Hematopoietic multipotent progenitor cell treated with erythropoietin and hydrocortisone succinate and interleukin-3 and kit ligand, for 15 days (in vitro differentiated cells): ENCODE measurements at regions not wholly inside any gene's neighbourhood (a gene's known extent, or its start where the extent isn't known, plus 50 kb on each side); places are given as distances from the start of the nearest gene placed in this dataset.

ENCODE experiments used
- DNase-seq: peaks from one replicate; pipeline ENCODE4 v3.0.0-alpha.2; 2015; ENCODE audit warnings: low spot score

DNA sequence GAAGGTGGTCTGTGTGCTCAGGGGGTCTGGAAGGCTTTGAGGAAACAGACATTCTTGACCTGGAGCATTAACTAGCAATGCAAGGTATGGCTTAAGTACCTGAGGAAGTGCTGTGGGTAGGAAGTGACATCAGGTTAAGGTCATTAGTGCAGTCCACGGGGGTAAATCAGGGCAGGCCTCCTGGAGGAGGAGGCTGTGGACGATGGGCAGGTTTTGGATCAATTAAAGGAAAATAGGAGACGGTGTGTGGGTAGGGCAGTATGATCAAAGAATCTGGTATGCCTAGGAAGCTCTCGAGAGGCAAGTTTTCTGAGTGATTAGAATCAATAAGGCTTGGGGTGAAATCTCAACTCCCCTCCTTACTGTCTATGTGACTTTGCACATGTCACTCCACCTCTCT lies 295.3 kb downstream of the AACS start:
- no peak for DNase-seq

DNA sequence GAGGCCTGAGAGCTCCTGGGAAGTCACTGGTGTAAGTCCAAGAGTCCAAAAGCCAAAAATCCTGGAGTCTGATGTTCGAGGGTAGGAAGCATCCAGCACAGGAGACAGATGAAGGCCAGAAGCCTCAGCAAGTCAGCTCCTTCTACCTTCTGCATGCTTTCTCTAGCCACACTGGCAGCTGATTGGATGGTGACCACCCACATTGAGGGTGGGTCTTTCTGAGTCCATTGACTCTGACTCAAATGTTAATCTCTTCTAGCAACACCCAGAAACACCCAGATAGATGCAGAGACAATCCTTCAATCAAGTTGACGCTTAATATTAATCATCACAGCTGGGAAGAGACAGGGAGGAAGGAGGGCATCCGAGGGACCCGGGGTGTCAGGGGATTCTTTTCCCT lies 305.8 kb downstream of the AACS start:
- DNase-seq = no peak

DNA sequence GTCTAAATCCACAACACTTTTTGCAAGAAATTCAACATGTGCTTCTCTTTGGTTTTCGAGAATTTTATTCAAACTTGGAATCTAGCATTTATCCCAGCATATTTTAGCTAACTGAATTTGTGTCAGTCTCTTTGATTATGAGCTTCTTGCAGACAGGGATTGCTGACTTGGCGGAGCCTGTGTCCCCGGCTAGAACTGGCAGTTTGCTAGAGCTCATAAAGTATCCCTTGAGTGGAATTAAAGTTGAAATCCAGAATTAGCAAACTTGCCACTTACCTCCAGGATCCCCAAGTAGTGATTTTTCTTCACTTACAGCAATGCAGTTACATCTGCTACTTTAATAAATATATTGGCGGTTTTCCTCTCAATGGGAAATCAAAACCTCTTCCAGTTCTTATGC lies 306.9 kb downstream of the AACS start:
- no peak for DNase-seq

DNA sequence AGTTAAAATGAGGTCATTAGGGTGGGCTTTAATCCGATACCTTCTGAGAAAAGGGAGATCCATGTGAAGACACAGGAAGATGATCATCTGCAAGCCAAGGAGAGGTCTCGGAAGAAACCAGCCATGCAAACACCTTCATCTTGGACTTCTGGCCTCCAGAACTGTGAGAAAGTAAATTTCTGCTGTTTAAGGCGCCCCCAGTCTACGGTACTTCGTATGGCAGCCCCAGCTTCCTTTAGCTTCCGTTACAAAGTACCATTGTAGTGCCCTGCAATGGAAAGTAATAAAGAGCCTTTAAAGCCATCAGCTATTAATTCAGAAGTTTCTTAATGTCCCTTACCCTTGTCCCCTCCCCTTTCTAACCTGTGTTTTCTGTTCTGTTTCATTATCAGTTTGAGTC lies 308.1 kb downstream of the AACS start:
- no peak for DNase-seq

DNA sequence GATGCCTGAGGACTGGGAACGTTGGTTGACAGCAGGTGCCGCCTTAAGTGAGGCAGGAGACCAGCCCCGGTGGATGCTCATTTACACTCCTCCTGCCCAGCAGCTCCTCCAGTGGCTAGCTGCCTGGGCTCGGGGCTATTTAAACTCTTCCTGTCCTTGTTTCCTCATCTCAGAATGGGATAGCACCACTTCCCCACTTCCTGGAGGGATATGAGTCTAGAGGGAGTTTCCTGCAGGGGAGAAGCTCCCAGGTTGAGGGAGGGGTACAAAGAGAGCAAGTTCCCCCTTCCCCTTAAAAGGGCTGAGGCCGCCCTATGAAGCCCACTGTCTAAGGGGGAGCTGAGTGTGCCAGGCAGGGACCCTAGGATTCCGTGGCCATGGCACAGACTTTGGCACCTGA lies 311.2 kb downstream of the AACS start:
- no peak for DNase-seq

DNA sequence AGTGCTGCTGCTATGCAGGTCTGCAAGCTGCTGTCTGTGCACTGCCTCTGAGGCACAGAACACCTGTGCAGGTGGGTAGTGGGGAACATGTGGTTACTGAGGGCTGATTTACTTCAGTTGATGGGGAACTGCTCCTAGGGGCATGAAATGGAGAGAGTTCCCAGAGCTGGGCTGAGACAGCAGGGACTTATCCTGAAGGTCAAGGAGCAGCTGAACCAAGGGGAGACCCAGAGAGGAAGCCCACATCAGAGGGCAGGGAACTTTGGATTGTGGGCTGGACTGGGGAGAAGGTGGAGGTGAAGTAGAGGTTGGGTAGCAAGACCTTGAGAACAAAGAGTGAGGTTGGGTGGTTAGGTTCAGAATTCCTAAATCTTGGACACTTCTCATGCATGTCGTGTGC lies 311.9 kb downstream of the AACS start:
- DNase-seq = no peak

DNA sequence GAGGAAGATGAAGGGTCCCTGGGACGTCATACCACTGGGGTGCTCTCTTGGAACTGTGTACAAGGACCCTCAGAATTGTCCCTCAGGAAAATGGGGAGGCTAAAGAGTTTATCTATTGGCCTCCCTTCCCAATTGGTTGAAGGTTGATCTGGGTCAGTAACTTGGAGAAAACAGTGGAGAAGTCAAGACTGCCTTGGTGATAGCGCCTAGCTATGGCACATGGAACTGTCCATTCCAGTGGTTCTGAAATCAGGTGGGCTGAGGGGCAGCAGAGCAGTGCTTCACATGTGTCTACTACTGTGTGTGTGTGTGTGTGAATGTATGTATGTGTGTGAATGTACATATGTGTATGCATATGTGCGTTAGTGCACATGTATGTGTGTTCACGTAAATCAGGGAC lies 316.1 kb downstream of the AACS start:
- DNase-seq = no peak

DNA sequence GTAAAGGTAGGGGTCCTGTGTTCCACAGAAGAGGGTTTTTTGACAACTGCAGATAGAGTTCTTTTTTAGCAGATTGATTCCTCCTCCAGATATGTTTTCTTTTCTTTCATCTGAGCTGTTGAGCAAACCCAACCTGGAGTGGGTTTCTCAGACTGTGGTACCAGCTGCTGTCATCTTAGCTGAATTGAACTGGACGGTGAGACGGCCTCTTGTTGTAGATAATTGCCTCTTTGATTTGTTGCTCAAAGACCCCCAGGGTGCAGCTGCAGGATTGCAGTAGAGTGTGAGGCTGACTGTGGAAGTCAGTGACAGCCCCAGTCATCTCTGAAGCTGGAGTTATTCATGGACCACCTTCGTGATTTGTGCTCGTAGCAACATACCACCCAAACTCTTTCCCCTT lies 317.7 kb downstream of the AACS start:
- no peak for DNase-seq

DNA sequence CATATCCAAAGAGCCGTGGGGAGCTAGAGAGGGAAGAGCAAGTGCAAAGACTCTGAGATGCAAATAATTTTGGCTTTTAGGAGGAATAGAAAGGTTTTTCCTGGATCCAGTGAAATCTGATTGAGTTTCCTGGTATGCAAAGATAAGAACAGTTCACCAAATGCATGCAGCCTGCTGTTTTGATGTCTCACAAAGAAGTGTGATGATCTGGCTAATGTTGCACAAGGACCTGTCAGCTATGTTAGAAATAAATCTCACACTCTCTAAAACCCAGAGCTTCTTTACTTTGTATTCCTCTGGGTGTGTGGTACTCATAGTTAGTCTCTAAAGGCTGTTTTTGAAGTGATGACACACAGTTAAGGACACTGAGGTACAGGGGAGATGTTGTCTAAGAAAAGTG lies 321.4 kb downstream of the AACS start:
- DNase-seq = no peak

DNA sequence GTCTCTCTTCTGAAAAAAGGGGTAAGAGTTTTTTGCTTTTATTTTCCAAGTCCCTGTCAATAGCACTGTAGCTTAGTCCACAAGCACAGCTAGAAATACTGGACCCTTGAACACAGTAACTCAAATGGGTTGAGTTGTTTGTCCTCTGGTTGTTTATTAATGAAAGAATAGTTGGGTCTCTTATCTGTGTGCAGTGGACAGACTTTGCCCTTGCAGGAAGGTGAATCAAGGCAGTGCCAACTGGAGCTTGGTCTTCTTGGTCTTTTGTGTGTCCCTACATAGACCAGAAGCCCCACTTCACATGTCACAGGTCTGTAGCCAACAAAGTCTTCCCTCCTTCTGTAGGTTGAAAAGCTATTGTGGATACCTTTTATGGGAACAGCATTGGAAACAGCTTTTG lies 322.0 kb downstream of the AACS start:
- DNase-seq = no peak

DNA sequence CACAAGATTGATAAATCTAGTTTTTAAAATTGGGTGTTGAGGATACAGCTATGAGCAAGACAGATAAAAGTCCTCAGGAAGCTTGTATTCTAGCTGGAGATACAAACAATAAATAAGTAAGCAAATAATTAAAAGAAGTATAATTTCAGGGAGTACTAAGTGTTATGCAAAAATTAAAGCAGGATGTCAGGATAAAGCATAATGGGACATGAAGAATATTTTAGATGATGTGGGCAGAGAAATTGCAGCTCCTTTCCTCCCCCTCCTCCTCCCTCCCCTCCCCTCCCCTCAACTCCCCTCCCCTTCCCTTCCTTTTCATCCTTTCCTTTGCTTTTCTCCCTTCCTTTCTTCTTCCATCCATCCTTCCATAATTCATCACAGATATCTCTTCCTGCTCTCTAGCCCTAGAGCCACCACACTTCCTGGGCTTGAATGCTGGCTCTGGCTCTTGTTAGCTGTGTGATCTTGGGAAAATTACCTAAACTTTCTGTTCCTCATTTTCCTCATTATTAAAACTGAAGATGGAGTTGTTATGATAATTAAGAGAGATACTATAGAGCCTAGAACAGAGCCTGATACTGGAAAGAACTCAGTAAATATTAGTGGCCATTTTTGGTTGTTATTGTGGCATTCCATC lies 323.9 kb downstream of the AACS start:
- no peak for DNase-seq

DNA sequence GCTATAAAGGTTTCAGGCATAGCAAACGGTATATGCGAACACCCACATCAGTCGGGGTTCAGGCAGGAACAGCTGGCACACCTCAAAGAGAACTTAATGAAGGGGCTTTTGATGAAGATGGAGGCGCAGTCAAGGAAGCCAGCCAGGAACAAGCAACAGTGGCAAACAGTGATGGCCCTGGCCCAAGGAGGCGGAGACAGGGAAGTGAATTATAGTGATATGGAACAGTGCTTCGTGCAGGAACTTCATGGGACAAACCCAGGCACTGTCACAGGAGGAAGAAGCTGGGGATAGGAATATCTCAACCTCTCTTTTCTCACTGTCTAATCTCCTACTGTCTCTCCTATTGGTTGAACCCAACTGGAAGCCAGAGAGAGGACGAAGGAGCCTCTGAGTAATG lies 328.3 kb downstream of the AACS start:
- no peak for DNase-seq

DNA sequence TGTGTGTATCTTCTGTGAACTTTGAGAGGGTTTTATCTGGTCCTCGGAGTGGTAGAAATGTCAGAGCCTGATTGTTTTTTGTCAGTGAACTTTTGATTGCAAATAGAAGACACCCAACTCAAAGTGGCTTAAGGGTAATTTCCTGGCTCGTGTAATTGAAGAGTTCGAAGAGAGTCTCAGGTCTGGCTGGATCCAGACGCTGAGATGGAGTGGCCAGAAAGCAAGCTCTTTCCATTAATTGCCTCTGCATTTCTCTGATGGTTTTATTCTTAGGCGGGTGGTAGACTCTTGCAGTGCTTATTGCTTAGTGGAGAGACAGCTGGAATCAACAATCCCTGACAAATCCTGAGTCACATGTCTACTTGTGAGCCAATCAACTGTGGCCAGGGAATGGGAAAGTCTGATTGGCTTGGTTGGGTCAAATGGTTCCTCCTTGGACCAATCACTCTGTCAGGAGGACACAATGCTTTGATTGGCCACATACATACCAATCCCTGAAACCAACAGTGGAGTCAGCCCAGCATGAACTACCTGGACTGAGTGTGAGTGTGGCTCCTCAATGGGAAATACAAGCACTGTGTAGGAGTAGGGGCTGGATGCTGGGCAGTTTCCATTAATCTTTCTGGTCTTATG lies 330.5 kb downstream of the AACS start:
- no peak for DNase-seq

DNA sequence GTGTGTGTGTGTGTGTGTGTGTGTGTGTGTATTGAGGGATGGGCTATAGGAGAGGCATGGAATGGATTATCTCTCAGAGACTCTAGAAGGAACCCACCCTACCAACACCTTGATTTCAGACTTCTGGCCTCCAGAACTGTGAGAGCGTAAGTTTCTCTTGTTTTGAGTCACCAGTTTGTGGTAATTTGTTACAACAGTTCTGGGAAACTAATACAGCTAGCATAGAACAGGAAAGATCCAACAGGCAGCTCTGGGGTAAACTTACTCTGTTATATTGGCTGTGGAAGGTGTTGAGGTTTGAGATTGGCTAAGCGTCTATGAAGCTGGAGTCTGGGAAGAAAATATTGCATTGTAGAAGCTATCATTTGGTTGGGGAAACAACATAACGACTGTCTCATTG lies 334.3 kb downstream of the AACS start:
- DNase-seq = no peak

DNA sequence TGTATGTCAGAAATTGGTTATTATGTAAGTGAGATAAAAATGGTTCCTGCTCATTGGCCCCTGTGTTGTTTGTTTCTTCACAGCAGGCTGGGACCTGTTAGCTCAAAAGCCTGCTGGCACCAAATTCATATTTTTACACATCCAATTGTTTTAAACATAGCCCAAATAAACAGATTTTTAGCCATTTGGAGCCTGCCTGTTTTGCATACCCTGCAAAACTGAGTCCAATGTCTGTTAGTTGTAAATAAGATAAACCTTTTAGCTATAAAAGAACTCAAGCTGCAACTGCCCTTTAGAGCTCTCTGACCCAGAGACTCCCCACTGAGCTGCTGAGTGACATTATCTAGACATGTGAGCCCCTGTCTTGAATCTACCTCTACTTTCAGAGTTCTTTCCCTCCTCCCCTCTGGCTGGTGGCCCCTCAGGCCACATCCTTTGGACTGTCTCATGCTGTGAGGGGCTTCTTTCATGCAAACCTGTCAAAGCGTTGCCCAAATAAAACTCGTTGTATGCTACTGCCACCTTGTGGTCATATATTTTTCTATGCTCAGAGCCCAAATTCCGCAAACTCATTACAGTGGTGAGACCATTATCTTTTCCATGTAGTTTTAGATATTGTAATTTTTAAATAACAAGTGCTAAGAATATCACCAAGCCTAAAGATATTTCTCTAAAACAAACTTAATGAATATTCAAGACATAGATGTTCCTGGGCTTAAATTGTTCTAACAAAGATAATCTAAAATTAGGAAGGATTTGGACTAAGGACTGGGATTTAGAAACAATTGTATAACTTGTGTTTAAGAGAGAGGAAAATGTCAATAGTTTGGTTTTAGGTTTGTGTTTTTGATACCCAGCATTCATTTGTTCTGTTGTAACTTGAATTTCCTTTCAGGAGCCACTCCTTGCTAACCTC lies 337.9 kb downstream of the AACS start:
- peak; percentile 42 for DNase-seq

DNA sequence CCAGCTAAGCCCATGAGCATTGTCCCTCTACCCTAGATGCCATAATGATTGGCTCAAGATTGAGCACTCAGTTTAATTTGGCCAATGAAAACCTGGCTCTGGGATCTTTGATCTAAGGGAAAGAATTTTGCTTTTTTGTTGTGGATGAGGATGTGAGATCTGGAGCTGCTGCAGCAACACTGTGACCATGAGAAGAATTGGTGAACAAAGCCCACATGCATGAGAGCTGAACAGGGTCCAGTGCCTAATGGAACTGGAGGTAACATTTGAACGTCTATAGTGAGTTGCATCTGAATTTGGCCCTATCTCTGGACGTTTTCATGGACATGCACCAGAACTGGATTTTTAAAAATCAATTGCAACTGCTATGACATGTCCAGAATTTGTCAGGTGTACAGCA lies 338.6 kb downstream of the AACS start:
- no peak for DNase-seq

DNA sequence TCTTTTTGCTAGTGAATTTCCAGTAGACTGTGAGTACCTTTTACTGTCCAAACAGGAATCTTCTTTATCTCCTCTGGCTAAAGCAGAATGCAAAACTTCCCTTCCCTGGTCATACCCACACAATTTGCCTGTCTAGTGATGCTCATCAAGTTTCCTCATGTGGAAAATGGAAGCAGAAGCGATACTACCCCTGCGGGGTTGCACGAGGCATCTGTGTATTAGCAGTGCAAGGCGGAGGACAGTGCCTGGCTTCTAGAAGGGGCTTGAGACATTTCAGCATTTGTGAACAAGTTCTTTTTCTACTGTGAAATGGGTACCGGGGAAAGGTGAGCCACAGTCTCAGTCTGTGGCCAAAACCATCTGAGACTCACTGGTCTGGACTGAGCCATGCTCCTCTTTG lies 340.9 kb downstream of the AACS start:
- no peak for DNase-seq

DNA sequence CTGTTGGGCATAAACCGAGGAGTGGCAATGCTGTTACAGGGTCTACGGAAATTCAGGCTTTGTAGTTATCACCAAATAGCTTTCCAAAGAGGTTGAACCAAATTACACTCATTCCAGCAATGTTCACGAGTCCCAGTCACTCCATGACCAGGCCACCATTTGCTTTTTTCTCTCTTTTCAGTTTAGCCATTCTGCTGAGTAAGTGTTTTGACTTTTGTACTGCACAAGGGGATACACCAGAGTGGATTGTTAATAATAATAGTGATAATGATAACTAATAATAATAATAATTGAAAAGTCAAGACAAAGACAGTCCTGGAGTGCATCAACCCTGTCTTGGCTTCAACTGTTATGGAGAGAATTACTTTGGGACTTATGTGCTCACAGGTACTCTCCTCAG lies 343.5 kb downstream of the AACS start:
- no peak for DNase-seq

DNA sequence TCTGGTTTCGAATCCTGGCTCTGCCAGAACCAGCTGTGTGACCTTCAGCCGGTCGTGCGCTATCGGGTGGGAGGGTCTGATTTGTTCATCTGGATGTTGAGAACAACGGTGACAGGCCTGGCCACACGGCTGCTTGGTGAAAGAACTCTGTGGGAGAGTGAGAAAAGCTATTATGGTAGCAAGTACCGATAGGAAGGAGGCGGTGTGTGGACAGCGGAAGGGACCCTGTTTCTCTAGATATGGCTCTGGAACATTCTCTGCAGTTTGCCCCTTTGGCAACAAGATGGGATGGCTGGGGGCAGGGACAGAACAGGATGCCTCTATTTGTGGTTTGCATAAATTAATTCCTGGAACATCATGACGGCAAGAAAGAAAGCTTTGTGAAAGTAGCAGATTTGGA lies 347.3 kb downstream of the AACS start:
- DNase-seq = no peak

DNA sequence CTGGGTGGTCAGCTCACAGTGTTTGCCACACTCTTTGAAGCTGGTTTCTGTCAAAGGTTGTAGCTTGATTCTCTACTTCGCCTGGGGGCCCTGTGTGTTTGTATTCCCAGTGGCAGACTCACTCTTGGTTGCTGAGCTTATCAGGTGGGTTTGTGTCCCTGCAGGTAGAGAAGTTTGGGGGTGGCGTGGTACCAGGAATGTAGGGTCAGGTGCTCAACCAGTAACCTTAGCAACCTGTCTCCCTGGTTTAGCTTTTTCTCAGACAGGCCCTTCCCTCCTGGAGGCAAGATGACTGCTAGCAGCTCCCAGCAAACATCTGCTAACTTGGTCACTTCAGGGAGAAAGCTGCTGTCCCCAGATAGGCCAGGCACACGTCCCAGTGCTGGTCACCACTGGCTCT lies 352.2 kb downstream of the AACS start:
- no peak for DNase-seq

DNA sequence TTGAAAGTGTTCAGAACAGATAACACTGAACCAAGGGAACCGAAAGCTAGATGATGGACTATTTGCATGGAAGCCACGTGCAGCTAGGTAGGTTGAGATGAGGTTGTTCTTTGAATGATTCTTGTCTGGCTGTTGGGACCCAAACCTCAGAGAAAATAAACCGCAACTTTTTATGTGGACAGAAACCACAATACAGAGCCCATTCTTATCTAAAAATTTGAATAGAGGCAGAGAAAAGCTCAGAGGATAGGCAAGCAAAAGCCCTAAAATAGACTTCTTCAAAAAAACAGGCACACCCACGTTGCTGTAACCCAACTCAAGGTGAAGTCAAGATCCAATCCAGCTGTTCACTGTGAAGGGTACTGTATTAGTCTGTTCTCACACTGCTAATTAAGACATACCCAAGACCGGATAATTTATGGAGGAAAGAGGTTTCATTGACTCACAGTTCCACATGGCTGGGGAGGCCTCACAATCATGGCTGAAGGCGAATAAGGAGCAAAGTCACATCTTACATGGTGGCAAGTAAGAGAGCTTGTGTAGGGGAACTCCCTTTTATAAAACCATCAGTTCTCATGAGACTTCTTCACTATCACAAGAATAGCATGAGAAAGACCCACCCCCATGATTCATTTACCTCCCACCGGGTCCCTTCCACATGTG lies 353.8 kb downstream of the AACS start:
- no peak for DNase-seq

DNA sequence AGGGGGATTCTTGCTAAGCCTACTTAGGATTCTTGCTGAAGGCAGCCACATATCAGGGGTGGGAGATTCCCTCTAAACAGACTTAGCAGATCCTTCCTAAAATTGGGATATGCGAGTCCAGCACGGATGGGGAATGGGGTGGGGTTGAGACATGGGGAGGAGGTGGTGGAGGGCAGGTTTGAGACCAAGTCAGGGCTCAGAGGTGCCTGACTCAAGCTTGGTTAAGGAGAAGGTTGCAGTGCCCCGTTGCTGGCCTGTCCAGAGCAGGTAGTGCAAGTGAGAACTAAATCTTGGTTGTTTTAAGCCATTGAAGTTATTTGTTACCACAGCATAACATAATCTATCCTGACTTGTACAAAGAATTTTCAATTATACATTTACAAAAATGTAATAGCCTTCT lies 359.7 kb downstream of the AACS start:
- no peak for DNase-seq

DNA sequence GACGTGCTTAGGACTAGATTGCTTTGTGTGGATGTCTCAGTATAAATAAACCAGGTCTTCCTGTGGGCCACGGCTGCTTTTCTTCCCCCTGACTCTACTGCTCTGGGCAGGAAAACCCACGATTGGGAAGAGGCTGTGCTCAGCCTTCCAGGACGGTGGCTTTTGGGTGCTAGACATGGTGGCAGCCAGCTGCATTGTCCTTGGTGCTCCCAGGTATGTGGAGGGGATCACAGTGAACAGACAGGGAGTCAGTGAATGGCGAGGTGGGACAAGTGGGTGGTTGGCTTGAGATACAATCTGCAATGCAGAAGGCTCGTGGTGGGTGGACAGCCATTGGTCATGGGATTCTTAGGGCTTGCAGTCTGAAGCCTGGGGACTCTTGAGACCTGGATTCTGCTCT lies 366.3 kb downstream of the AACS start:
- no peak for DNase-seq
